Islet of Langerhans (tissue), 1 donor: ENCODE measurements at regions not wholly inside any gene's neighbourhood (a gene's known extent, or its start where the extent isn't known, plus 50 kb on each side); places are given as distances from the start of the nearest gene placed in this dataset.
"Not testable (repeated sequence)": the region's sequence is repeated elsewhere in the genome, so short reads cannot be mapped to it uniquely, and the experiment has no call there.

Source experiments
- FAIRE-seq: peaks from one replicate; lab custom pipeline; 2011; peaks lifted over from hg19 to GRCh38; lab: Jason Lieb, UNC

DNA sequence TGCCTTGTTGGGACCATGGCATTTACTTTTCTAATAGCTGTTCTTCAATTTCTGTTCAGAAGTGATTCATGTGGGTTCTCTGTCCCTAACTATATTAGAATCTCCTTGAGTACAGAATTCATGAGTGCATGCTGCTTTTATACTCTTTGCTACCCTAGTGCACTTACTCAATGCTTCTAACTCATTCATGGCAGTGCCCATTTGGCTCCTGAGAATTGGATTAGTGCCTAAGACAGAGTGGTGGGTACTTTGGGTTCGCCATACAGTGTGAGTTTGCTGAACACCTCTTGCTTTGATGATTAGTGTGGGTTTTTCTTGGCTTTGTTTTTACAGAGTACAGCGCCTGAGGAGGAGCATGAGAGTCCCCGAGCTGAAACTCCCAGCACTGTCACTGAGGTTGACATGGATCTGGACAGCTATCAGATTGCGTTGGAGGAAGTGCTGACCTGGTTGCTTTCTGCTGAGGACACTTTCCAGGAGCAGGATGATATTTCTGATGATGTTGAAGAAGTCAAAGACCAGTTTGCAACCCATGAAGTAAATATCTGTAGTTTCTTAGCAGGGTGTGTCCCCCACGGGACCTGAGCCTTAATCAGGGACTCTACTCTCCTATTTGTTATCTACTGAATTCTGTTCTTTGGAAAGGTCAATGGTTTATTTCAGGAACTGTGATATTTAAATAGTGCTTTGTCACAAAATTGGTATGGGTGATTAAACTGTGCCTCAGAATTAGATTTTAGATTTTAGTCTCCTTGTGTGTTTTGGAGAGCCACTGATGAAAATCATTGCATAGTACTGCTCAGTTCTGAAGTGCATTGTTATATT is 150.7 kb downstream of the UTRN start:
- peak; percentile 17 for FAIRE-seq

DNA sequence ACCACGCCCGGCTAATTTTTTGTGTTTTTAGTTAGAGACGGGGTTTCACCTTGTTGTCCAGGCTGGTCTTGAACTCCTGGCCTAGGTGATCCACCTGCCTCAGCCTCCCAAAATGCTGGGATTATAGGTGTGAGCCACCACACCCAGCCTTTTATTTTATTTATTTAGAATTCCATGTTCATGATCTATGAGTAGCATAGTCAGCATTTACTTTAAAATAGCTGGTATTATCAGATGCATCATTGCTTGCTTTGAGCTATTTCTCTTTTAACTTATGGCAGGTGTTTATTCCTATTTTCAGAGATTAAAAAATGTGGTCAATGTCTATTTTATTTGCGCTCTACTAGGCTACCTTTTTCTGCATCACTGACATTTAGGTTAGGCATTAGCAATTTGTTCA is 152.0 kb downstream of the UTRN start:
- no peak for FAIRE-seq

DNA sequence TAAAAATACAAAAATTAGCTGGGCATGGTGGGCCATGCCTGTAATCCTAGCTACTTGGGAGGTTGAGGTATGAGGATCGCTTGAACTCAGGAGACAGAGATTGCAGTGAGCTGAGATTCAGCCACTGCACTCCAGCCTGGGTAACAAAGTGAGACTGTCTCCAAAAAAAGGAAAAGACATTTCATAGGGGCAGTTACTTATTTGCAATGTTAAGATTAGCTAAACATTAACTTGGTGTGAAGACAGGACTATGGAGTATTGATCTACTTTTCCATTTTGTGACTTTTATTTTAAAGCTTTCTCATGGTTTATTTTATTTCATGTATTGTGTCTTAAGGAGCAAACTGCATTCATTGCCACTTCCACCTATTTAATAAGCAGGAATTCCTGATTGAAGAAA is 153.0 kb downstream of the UTRN start:
- no peak for FAIRE-seq

DNA sequence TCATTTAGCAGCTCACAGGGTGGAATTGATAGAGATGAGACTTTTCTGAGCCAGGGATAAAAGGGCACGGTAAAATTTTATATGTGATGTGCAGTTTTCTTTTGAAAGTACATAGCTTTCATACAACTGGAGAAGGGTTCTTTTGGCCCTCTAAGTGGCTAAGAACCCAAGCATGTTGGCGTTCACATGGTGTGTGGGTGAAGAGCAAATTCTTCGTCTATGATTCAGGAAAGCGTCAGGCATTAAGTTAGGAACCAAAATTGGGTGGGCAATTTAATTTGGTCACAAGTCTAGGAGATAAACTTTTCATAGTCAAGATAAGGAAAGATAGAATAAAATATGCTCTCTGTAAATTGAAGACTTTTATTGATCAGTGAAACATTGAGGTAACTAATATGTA is 153.9 kb downstream of the UTRN start:
- FAIRE-seq: no peak

DNA sequence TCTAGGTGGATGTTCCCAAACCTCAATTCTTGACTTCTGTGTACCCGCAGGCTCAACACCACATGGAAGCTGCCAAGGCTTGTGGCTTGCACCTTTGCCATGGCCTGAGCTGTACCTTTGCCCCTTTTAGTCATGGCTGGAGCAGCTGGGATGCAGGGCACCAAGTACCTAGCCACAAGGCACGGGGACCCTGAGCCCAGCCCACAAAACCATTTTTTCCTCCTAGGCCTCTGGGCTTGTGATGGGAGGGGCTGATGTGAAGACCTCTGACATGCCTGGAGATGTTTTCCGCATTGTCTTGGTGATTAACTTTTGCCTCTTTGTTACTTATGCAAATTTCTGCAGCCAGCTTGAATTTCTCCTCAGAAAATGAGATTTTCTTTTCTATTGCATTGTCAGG is 156.7 kb downstream of the UTRN start:
- FAIRE-seq: not testable (repeated sequence)

DNA sequence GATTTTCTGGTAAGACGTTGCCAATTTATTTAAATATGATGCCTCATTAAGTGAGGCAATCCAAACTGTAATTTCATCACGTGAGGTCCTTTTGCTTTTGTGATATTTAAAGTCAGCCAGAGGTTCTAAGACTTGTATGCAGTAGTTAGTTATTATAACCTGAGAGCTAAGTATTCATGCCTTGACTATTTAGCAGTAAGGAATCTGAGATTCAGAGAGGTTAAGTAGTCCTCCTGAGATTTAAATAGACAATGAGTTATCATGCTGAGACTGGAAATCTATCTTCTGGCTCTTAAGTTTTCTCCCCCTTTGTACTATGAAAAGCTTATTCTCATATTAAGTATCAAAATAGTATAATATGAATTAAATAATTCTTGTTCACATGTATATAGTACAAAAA is 158.0 kb downstream of the UTRN start:
- no peak for FAIRE-seq

DNA sequence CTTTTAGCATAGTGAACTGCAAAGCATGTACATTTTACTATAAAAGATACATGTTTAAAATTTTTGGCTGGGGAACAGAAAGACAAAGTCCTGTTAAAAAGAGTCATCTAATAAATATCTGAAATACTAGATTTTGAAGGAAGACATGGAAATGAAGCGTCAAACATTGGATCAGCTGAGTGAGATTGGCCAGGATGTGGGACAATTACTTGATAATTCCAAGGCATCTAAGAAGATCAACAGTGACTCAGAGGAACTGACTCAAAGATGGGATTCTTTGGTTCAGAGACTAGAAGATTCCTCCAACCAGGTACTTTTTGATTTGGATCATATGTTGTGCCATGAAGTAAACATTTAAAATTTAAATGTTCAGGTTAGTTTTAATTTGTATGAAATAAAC is 162.3 kb downstream of the UTRN start:
- no peak for FAIRE-seq

DNA sequence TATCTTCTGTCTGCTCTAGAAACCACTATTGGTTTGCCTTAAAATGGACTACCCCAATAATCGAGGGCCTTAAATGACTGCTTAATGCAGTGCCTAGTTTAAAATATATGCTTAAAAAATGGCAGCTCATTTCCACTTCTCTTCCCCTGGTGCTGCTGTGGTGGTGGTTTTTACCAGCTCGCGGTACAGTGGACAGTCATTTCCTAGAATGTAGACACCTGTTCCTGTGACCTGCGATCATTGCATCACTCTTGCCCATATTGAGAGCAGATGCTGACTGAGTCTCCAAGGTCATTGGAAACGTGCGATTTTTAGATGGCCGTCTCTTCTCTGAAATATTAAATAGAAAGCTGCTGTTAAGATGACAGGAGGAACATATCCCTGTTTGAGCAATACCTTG is 164.1 kb downstream of the UTRN start:
- no peak for FAIRE-seq

DNA sequence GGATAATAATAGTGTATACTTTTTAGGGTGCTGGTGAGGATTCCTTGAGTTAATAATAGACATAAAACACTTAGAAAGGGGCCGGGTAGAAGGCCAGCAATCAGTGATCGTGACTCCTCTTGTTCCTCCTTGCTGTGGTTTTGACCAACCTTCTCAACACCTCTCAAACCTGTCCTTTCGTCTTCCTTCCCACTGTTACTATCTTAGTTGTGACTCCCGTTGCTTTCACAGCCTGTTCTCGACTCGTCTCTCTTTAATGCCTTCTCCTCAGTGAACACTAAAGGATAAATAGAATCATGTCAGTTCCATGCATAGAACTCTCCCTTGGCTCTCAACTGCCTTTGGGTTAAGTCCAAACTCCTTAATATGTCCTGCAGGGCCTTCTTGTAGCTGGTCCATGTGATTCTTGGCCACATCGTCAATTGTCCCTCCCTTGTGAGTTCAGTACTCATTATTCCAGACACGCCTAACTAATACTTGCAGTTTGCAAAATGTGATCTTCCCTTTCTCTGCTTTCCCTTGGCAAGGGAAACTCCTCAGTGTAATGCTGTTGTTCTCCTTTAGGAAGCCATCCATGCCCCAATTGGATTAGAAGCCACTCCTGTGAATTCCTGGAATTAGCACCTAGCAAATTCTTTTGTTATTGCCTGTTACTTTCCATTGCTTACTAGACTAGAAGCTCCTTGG is 164.9 kb downstream of the UTRN start:
- FAIRE-seq: no peak

DNA sequence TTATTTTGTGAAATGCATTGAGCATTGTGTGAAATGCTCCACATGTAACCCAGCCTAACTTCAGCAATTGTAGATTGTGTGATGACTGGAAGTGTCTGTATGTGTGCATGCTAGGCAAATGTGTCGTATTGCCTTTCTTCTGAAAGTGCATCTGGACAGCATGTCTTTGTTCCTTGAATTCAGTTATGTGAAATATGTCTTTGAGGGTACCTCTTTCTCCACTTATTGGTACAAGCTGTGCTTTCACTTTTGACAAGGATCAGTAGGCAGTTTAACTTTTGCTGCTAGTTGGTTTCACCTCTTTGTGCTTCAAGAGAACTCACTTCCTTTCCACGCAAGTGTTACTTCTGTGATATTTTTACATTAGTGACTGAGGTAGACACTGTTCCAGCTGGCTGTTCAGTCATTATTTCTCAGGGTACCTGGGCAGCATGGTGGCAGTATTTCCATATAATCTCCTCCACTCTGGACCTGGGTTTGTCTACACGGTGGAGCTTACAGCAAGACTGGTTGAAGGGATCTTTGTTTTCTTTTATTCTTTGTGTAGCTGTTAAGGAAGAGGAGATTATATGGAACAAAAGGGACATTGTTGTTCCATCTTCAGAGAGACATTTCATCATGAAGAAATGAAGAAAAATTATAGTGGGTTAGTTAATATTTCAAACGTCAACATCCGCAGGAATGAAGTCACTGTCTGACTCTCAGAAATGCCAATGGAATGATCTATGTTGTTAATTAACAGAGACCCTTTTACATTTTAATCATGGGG is 175.4 kb downstream of the UTRN start:
- no peak for FAIRE-seq

DNA sequence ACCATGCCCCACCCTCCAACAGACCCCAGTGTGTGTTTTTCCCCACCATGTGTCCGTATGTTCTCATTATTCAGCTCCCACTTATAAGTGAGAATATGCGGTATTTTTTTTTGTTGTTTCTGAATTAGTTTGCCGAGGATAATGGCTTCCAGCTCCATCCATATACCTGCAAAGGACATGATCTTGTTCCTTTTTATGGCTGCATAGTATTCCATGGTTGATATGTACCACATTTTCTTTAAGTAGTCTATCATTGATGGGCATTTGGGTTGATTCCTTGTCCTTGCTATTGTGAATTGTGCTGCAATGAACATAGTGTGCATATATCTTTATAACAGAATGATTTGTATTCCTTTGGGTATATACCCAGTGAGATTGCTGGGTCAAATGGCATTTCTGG is 176.9 kb downstream of the UTRN start:
- no peak for FAIRE-seq

DNA sequence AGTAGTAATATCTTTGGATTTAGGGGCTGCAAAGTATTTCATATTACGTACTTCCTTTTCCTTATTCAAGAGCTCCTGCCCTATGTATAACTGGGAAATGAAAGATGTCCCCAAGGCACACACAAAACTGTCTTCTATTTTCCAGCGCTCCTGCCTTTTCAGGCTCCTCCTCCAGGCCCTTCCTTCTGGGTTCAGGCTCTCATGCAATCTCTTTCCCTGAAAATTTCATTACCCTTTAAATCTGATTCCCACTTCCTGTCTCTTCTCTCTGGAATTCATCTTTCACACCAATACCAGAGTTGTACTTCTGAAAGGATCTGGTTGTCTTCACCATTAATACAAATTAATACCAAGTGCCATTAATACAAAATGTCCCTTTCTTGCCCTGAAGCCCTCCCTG is 181.6 kb downstream of the UTRN start:
- FAIRE-seq: no peak

DNA sequence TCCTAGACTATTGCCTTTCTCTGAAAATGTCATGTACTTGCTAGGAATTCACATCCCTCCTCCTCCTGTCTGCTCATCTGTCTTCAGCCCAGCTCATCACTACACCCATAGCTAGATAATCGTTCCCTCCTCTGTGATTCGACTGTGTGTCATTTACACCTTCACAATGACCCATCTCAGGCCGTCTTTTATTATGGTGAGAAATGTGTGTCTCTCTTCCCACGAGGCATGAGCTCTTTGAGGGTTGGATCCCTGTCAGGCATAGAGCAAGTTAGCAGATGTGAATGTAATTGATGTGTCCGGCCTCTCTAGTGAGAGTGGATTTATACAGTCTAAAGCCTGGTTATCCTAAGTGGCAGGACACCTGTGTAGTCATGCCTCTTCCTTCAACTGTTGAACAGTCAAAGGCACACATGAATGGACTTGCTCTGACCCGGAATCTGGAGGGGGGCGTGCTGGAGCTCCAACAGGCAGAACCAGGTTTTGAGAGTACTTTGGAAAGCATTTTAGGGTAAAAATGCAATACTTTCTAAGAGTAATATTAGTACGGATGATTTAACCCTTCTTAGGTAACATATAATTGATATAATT is 182.1 kb downstream of the UTRN start:
- no peak for FAIRE-seq

DNA sequence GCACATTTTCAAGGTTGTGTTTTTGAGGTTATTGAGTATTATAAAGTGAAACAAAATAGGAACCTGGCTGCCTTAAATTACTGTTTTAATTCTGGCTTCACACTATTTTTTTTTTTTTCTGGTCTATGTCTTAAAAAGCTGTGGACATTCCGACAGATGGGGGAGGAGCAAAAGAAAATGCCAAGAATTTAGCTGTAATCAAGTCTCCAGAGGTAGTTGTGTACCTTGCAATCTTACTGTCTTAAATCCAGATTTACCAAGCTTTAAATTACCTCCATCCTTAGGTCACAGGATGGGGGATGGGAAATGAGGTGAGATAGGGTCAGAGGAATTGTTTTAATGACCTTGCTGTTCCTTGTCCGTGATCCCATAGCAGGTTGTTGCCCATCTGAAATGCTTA is 182.8 kb downstream of the UTRN start:
- no peak for FAIRE-seq

DNA sequence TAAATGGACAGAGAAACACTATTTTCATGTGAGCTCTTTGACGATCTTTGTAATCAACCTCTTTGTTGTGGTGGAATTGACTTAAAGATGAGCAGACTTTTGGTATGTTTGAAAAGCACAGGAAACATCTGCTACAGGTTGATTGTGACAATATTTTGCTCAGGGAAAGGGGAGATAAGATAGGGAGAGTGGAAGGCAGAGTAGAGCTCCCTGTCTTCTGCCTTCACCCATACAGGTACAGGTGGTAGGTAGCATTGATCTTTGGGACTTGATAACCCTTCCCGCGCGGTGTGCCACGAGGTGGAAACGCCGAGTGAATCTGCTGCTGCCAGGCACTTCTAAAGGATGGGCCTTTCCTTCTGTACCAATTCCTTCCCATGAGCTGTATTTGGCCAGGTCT is 183.6 kb downstream of the UTRN start:
- FAIRE-seq: no peak

DNA sequence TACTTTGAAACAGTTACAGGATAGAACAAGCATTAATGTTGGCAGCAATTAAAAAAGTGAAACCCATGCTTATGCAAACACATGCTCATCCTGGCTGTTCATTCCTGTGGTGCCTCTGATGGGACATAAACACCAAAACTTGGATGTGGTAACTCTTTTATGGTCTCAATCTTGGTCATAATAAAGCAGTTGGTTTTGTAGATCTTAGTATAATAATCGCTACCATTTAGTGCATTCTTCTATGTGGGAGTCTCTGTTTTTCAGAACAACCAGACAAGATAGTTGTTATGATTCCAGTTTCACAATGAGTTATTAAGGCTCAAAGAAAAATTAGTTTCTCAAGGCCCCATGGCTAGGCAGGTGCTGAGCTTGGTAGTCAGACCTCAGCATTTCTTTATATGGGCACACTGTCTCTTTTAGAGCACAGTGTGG is 184.0 kb downstream of the UTRN start:
- no peak for FAIRE-seq

DNA sequence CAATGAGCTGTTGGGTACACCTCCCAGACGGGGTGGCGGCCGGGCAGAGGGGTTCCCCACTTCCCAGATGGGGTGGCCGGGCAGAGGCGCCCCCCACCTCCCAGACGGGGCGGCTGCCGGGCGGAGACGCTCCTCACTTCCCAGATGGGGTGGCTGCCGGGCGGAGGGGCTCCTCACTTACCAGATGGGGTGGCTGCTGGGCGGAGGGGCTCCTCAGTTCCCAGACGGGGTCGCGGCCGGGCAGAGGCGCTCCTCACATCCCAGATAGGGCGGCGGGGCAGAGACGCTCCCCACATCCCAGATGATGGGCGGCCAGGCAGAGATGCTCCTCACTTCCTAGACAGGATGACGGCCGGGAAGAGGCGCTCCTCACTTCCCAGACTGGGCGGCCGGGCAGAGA is 185.1 kb downstream of the UTRN start:
- not testable (repeated sequence) for FAIRE-seq

DNA sequence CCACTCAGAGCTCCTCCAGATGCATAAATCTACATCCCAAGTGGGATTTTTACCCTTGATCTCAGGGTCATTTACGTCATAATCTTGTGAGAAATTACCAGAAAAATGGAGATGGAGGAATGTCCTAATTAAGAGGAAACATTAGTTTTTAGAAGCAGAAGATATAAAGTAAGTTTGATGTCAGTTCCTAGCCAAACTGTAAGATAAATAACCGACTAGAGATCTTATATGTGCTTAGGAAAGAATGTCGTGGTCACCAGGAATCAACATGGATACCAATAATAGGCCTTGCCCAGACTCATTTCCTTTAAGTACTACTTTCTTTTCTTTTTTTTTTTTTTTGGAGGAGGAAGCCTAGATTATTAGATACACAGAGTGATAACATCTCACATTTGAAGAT is 186.9 kb downstream of the UTRN start:
- FAIRE-seq: no peak

DNA sequence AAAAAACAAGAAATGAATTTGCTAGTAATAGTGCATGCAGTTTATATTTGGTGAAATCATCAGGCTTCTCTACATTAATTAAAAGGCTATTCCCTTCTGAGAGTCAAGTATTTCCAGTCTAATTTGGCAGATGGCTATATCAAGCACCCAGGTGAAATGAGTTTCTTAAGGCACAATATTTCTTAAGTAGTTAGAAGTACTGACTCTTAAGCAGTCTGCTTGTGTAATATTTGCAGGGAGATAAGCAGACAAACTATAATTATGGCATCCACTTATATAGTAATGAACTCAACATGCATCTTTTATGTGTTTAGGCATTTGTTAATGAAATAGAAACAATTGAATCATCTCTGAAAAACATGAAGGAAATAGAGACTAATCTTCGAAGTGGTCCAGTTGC is 189.2 kb downstream of the UTRN start:
- FAIRE-seq: no peak

DNA sequence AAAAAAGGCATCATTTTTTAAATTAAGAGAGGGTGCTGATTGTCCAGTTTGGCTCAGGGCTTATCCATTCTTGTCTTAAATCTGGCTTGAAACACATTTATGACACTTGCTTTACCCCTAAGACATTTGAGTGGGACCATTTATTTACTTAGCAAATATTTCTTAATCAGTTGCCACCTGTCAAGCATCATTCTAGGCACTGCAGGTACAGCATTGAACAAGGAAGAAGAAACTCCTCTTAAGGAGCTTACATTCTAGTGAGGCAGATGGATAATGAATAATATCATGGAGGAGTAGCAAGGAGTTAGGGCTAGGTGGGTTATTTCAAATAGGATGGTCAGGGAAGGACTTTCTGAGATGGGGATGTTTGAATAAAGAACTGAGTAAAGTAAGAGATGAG is 189.8 kb downstream of the UTRN start:
- no peak for FAIRE-seq

DNA sequence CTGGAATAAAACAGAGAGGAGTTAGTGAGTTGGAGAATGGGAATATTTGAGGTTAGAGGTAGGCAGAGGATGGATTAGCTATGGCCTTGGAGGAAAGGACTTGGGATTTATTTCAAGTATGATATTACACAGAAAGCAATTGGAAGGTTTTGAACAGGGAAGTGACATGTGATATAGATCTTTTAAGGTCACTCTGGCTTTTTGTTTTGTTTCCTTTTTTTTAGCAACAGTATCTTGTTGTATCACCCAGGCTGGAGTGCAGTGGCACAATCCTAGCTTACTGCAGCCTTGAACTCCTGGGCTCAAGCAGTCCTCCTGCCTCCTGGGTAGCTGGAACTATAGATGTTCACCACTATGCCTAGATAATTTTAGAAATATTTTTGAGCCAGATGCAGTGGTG is 190.3 kb downstream of the UTRN start:
- no peak for FAIRE-seq

DNA sequence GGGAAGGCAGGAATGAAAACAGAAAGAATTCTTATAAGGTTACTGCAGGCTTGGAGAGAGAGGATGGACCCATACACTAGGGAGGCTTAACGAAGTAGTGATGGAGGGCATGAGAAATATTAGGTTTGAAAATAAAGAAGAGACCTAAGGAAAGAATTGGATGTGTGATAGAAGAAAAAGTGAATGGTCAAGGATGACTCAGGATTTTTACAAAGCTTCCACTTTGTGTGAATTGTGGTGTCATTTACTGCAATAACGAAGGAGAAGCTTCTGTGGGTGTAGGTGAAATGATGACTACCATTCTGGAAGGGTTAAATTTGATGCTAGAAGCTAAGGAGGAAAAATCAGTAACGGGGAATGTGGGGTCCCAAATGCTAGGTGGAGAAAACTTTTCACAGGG is 191.2 kb downstream of the UTRN start:
- no peak for FAIRE-seq

DNA sequence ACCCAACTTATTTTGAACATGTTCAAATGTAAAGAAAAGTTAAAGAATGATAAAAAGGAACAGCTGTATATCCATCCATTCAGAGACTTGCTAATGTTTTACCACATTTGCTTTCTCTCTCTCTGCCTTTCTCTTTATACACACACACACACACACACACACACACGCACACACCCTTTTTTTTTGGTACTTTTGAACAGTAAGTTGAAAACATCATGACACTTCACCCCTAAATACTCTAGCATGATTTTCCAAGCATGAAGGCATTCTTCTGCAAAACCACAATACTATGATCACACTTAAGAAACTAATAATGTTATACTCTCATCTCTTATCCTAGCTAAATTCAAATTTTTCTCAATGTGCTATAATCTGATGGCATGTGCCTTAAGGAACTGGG is 192.3 kb downstream of the UTRN start:
- FAIRE-seq: no peak
